SK-N-MC (cell line): ENCODE measurements at regions not wholly inside any gene's neighbourhood (a gene's known extent, or its start where the extent isn't known, plus 50 kb on each side); places are given as distances from the start of the nearest gene placed in this dataset.

Experiments used
- DNase-seq: peaks from one replicate; pipeline ENCODE4 v3.0.0-alpha.2; 2011; ENCODE audit warnings: low read depth, low spot score
- H3K27ac ChIP-seq: fragments of 200-600 bp; sonication (generic); 2 replicates; pipeline ENCODE4 v1.5.1; 2016; ENCODE audit warnings: mixed run types
- H3K36me3 ChIP-seq: fragments of 200-600 bp; sonication (generic); 2 replicates; pipeline ENCODE4 v1.6.1; 2017; ENCODE audit warnings: antibody characterized with exemption, low read length, mixed read lengths; ENCODE audit not compliant: insufficient read depth
- H3K4me3 ChIP-seq: fragments of 200-600 bp; sonication (generic); 2 replicates; pipeline ENCODE4 v1.5.1; 2016
- H3K9ac ChIP-seq: fragments of 200-600 bp; sonication (generic); 2 replicates; pipeline ENCODE4 v1.8.0; 2017; ENCODE audit warnings: mixed run types, mixed read lengths; ENCODE audit not compliant: insufficient read length
- H3K9me3 ChIP-seq: fragments of 200-600 bp; sonication (generic); 2 replicates; pipeline ENCODE4 v1.6.1; 2017; ENCODE audit warnings: low read depth, mild to moderate bottlenecking, antibody characterized with exemption, low read length, moderate library complexity, mixed read lengths
- EZH2 ChIP-seq: fragments of 200-600 bp; sonication (generic); IDR thresholded peaks from one replicate; pipeline ENCODE4 v1.6.1; 2017; ENCODE audit warnings: antibody characterized with exemption
- FOXP2 ChIP-seq: optimal IDR thresholded peaks from 2 replicates; pipeline ENCODE3; 2011; ENCODE audit warnings: mild to moderate bottlenecking, moderate library complexity; ENCODE audit not compliant: insufficient read depth; ENCODE audit errors: extremely low read length, control extremely low read depth
- POLR2AphosphoS5 ChIP-seq: IDR thresholded peaks from 2 replicates; pipeline ENCODE4 v1.6.1; 2012; ENCODE audit warnings: mild to moderate bottlenecking, low read depth, low read length, borderline replicate concordance

DNA sequence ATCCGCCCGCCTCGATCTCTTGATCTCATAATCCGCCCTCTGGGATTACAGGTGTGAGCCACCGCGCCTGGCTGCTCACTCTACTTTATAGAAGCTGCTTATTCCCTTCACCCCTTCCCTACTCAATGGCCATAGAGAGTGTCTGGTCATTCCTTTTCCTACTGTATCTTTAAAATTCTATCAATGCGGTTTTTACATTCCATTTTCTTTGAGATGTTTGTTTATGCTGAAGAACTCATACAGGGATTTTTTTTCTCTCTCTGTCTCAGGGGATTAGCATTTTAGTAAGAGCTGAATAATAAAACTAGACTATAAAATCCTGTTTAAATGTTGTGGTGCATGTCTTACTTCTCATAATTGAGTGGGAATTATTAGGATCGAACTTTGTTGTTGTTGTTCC is 218.6 kb upstream of the FOXN3 start:
- Histone ChIP-seq H3K36me3 (no peaks in the 10 kb centered on the region), H3K9me3 (no peaks in the 10 kb centered on the region), H3K27ac (no peak overlapping the region), H3K9ac (no peak overlapping the region), H3K4me3 (no peak overlapping the region)
- DNase-seq = no peak
- TF ChIP-seq EZH2 (no peak), FOXP2 (no peak), POLR2AphosphoS5 (no peak)

DNA sequence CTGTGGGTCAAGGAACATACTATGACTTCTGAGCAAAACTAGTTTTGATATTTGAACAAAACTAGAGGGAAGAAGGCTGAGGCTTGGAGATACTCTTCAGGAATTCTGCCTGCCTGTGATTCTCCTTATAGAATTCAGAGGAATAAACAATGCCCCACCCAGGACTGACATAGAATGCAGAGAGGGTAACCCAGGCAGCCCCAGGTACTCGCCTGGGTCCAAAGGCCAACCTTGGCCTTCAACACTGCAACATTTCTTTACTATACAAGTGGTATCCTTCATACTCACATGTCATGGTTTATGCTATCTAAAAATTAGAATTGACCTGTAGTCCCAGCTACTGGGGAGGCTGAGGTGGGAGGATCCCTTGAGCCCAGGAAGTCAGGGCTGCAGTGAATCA is 217.0 kb upstream of the FOXN3 start:
- DNase-seq = no peak
- Histone ChIP-seq H3K9me3 (no peaks in the 10 kb centered on the region), H3K4me3 (no peak overlapping the region), H3K36me3 (no peaks in the 10 kb centered on the region), H3K27ac (no peak overlapping the region), H3K9ac (no peak overlapping the region)
- no peak for TF ChIP-seq POLR2AphosphoS5
- TF ChIP-seq EZH2 = no peak
- TF ChIP-seq FOXP2 = no peak

DNA sequence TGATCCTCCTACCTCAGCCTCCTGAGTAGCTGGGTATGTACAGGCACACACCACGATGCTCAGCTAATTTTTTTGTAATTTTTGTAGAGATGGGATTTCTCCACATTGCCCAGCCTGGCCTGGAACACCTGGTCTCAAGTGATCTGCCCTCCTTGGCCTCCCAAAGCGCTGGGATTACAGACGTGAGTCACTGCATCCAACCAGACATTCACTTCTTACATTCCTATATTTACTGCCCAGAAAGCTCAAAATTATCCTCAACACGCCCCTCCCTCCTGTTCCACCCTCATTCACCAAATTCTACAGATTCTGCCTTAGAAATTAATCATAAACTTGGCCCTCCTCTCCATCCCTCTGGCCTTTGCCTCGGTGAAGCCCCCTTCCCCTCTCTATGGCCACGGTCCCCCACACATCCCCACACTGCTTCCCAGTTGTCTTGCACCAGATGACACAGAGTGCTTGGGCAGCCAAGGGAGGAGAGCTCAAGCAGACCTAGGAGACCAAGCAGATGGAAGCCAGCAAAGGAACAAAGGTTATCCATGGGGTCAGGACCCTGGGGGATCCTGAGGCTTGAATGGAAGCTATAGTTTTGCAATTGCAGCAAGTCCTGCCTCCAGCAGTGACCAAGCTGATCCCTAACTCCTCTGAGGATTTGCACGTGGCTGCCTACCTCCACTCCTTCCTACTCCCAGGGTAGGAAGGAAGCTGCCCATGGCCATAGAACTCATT is 213.2 kb upstream of the FOXN3 start:
- Histone ChIP-seq H3K4me3 (no peak overlapping the region), H3K36me3 (no peaks in the 10 kb centered on the region), H3K27ac (no peak overlapping the region), H3K9me3 (no peaks in the 10 kb centered on the region), H3K9ac (no peak overlapping the region)
- DNase-seq = no peak
- TF ChIP-seq POLR2AphosphoS5 = no peak

DNA sequence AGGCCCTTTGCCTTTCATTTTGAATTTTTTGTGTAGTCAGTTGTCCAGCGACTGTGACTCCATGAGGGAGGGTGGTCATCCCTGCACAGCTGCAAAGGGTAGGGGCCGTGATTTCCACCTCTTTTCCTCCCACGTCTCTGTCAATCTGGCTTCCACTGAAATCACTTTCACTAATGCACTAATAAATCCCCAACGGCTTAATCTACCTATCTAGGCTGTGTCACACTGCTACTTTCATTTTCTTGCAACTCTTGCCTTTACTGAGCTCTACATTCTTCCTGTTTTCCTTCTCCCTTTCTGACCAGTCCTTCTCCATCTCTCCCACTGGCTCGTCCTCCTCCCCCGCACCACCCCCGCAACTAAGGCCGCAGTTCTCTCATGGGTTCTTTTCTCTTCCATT is 212.3 kb upstream of the FOXN3 start:
- DNase-seq = no peak
- no peaks in the 10 kb centered on the region for H3K36me3 ChIP-seq
- no peaks in the 10 kb centered on the region for H3K9me3 ChIP-seq
- H3K4me3 ChIP-seq = no peak overlapping the region
- TF ChIP-seq EZH2 (no peak), FOXP2 (no peak)
- H3K9ac ChIP-seq = no peak overlapping the region
- H3K27ac ChIP-seq = no peak overlapping the region

DNA sequence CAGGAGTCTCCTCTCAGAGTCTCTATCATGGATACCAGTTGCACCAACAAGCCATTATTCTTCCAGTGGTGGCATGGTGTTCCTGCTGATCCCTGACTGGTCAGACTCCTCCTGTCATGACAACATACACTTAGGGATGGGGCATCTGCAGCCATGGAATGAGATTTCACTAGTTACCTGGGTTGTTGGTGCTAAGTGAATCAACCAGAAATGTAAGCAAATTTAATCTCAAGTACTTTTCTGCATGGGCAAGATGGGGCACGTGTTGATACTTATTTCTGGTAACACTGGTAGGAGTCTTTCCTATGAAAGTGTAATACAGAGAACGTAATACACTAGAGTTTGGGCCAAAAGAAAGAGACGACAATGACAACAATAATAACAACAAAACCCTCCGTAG is 211.5 kb upstream of the FOXN3 start:
- Histone ChIP-seq H3K9ac (no peak overlapping the region), H3K9me3 (no peaks in the 10 kb centered on the region), H3K27ac (no peak overlapping the region), H3K4me3 (no peak overlapping the region), H3K36me3 (no peaks in the 10 kb centered on the region)
- DNase-seq = no peak
- no peak for TF ChIP-seq POLR2AphosphoS5
- TF ChIP-seq FOXP2 = no peak
- TF ChIP-seq EZH2 = no peak

DNA sequence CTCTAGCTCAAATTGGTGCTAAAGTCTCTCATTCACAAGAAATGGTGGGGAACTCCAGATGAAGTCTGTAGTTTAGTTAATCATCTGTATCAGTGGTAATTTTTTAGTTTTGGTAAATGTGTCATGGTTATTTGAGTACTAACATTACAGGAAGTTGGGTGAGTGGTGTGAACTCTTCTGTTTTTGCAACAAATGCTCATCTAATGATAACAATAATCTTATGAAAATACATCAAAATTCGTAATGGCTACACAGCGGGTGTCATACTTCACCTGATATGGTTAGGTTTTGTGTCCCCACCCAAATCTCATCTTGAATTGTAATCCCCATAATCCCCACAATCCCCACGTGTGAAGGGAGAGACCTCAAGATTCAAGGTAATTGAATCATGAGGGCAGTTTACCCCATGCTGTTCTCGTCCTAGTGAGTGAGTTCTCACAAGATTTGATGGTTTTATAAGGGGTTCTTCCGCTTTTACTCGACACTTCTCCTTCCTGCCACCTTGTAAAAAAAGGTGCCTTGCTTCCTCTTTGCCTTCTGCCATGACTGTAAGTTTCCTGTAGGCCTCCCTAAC is 209.3 kb upstream of the FOXN3 start:
- no peak for DNase-seq
- Histone ChIP-seq H3K9me3 (no peaks in the 10 kb centered on the region), H3K4me3 (no peak overlapping the region), H3K36me3 (no peaks in the 10 kb centered on the region), H3K9ac (no peak overlapping the region), H3K27ac (no peak overlapping the region)
- TF ChIP-seq FOXP2 (no peak), POLR2AphosphoS5 (no peak), EZH2 (no peak)

DNA sequence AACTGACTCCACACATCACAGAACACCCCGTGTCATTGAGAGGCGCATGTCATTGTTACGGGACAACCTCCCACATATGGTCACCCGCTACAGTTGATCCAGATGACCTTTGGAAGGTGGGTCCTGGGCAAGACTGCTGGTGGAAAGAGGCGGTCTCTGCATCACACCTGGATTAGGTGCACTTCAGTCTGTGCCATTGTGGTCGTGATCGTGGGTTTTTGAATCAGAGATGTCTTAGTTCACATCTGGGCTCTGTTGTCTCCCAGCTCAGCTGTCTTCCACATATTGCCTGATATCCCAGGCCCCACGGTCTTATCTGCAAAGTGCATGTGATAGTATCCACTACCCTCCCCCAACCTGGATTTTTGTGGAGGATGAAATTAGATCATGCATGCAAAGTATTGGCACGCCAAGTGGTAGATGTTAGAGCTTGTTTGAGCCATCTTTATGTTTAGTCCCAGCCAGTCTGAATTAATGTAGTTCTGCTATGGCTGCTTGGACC is 208.7 kb upstream of the FOXN3 start:
- H3K27ac ChIP-seq = no peak overlapping the region
- H3K9me3 ChIP-seq = no peaks in the 10 kb centered on the region
- no peak overlapping the region for H3K9ac ChIP-seq
- no peak for TF ChIP-seq POLR2AphosphoS5
- no peak for TF ChIP-seq EZH2
- TF ChIP-seq FOXP2 = no peak
- H3K4me3 ChIP-seq = no peak overlapping the region
- DNase-seq = no peak
- no peaks in the 10 kb centered on the region for H3K36me3 ChIP-seq

DNA sequence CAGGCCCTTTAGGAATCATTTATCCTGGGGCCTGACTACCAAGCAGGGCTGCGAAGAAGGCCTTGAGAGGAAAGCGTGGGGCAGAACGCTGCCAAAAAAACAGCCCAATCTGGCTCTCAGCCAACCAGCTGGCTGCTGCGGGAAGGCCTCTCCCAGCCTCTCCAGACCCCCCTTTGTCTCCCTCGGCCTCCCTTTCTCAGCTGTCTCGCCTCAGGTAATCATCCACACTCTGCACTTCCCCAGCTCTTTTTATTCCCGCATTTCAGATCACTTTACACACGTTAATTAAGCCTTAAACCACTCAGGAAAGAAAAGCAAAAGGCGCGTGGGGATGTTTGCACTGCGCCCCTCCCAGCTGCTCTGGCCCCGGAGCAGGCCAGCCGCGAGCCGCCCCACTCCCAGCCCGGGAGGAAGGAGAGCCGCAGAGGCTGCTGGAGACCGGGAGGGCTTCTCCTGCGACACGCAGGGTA is 208.2 kb upstream of the FOXN3 start:
- Histone ChIP-seq H3K9me3 (no peaks in the 10 kb centered on the region), H3K9ac (no peak overlapping the region), H3K4me3 (no peak overlapping the region), H3K27ac (no peak overlapping the region), H3K36me3 (no peaks in the 10 kb centered on the region)
- no peak for DNase-seq
- TF ChIP-seq EZH2 (no peak), FOXP2 (no peak), POLR2AphosphoS5 (no peak)
